LoVo (cell line): ENCODE measurements at regions not wholly inside any gene's neighbourhood (a gene's known extent, or its start where the extent isn't known, plus 50 kb on each side); places are given as distances from the start of the nearest gene placed in this dataset.
"Not testable (repeated sequence)": the region's sequence is repeated elsewhere in the genome, so short reads cannot be mapped to it uniquely, and the experiment has no call there.

Experiments
- DNase-seq: peaks from one replicate; pipeline ENCODE4 v3.0.0-alpha.2; 2016; ENCODE audit warnings: low spot score

GRCh38 chr4:95779447-95779846 is 60.4 kb upstream of the PDHA2 start:
- DNase-seq = no peak

GRCh38 chr4:95778666-95779065 is 61.2 kb upstream of the PDHA2 start:
- DNase-seq = no peak

- DNase-seq = not testable (repeated sequence)
These were observed 69.3 kb upstream of the PDHA2 start for GRCh38 chr4:95770605-95771004.

- no peak for DNase-seq
These were observed 74.9 kb upstream of the PDHA2 start for GRCh38 chr4:95764961-95765360.

- DNase-seq = no peak
These were observed 78.0 kb upstream of the PDHA2 start for GRCh38 chr4:95761871-95762270.

GRCh38 chr4:95761426-95761825 is 78.5 kb upstream of the PDHA2 start:
- no peak for DNase-seq

- DNase-seq = not testable (repeated sequence)
These were observed 79.2 kb upstream of the PDHA2 start for GRCh38 chr4:95760646-95761045.

GRCh38 chr4:95758001-95758400 is 81.9 kb upstream of the PDHA2 start:
- DNase-seq = no peak

GRCh38 chr4:95754667-95755066 is 85.2 kb upstream of the PDHA2 start:
- DNase-seq = no peak

GRCh38 chr4:95749204-95749603 is 90.7 kb upstream of the PDHA2 start:
- DNase-seq = no peak

- DNase-seq = no peak
These were observed 97.0 kb upstream of the PDHA2 start for GRCh38 chr4:95742872-95743271.

- DNase-seq = no peak
These were observed 97.7 kb upstream of the PDHA2 start for GRCh38 chr4:95742179-95742578.

- DNase-seq = peak; percentile 33
These were observed 107.8 kb upstream of the PDHA2 start for GRCh38 chr4:95732061-95732460.

GRCh38 chr4:95729596-95729995 is 110.3 kb upstream of the PDHA2 start:
- no peak for DNase-seq

GRCh38 chr4:95728145-95728544 is 111.7 kb upstream of the PDHA2 start:
- DNase-seq = no peak

- no peak for DNase-seq
These were observed 124.1 kb upstream of the PDHA2 start for GRCh38 chr4:95715830-95716229.

GRCh38 chr4:95714571-95714970 is 125.3 kb upstream of the PDHA2 start:
- DNase-seq = no peak

GRCh38 chr4:95705323-95705722 is 134.6 kb upstream of the PDHA2 start:
- no peak for DNase-seq

GRCh38 chr4:95701500-95702170 is 138.3 kb upstream of the PDHA2 start:
- DNase-seq = no peak

GRCh38 chr4:95694411-95694810 is 145.5 kb upstream of the PDHA2 start:
- DNase-seq = no peak

GRCh38 chr4:95693594-95693993 is 144.8 kb upstream of the UNC5C start:
- no peak for DNase-seq

GRCh38 chr4:95676190-95676589 is 127.4 kb upstream of the UNC5C start:
- no peak for DNase-seq

GRCh38 chr4:95675623-95676022 is 126.8 kb upstream of the UNC5C start:
- no peak for DNase-seq

GRCh38 chr4:95674521-95674981 is 125.8 kb upstream of the UNC5C start:
- no peak for DNase-seq
